B cell (primary cell): ENCODE measurements at regions not wholly inside any gene's neighbourhood (a gene's known extent, or its start where the extent isn't known, plus 50 kb on each side); places are given as distances from the start of the nearest gene placed in this dataset.

ENCODE experiments used
- EZH2 ChIP-seq: IDR thresholded peaks from 2 replicates; pipeline ENCODE4 v1.6.1; 2012; ENCODE audit warnings: borderline replicate concordance, low read depth, mild to moderate bottlenecking, moderate library complexity, low read length; ENCODE audit not compliant: insufficient read depth, poor library complexity, severe bottlenecking
- TF ChIP-seq, protein P1 (sequence below): fragments of 200-600 bp; IDR thresholded peaks from one replicate; pipeline ENCODE4 v1.8.0; 2022; ENCODE audit warnings: antibody characterized with exemption, mild to moderate bottlenecking

DNA sequence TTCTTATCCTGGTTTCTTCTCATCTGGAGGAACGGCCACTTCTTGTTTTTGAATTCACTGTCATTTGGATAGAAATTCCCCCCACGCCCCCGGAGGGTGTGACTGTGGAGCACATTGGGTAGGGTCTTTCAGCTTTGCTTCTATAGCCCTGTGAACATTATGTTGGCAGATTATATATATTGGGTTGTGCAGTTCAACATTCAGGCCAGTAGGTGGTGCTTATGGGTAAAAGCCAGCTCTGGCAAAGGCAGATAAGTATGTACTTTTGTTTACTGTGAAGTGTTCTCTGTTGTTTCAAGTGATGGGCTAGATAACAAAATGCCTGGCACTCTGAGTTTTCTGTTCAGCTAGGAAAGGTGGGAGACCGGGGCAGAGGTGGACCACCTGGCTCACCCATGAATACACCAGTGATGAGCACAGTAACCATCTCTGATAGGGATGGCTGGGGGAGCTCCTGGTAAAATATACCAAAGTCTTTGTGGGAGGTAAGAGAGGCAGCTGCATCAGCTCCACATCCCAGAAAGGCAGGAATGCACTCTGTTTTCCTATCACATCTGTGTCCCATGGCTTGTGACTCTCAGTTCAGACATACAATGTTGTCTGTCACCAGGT, 1348.2 kb upstream of the RAG2 start:
- TF ChIP-seq, protein P1, sequence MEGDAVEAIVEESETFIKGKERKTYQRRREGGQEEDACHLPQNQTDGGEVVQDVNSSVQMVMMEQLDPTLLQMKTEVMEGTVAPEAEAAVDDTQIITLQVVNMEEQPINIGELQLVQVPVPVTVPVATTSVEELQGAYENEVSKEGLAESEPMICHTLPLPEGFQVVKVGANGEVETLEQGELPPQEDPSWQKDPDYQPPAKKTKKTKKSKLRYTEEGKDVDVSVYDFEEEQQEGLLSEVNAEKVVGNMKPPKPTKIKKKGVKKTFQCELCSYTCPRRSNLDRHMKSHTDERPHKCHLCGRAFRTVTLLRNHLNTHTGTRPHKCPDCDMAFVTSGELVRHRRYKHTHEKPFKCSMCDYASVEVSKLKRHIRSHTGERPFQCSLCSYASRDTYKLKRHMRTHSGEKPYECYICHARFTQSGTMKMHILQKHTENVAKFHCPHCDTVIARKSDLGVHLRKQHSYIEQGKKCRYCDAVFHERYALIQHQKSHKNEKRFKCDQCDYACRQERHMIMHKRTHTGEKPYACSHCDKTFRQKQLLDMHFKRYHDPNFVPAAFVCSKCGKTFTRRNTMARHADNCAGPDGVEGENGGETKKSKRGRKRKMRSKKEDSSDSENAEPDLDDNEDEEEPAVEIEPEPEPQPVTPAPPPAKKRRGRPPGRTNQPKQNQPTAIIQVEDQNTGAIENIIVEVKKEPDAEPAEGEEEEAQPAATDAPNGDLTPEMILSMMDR, result peak; percentile 38
- no peak for TF ChIP-seq EZH2
